ENCODE measurements at regions not wholly inside any gene's neighbourhood (a gene's known extent, or its start where the extent isn't known, plus 50 kb on each side); places are given as distances from the start of the nearest gene placed in this dataset.

DNA sequence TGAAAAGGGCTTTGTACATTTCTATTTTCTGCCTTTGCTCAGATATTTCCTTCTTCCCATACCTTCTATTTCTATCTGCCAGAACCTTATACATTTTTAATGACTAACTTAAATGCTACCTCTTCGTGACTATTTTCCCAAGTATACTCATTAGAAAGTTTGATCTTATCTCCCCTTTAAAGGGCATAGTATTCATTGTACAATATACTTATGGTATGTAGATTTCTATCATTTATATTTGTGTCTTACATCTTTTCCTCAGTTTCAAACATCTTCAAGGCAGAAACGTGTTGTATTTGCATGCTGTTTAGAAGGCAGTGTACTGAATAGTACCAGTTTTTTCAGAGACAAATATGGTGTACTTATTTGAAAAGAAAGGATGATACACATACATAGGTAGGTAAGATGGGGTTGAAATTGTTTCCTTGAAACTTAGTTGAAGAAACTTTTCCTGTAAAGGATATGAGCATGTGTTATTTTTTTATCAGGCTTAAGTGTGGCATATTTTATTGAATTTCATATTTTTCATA lies 518.1 kb upstream of the NUDT12 start:
- TF ChIP-seq TAF1 (IDR thresholded peaks at IDR 0.05; ENCODE audit: borderline replicate concordance, insufficient read depth, low read length) (no peak), POLR2AphosphoS5 (IDR thresholded peaks at IDR 0.05; ENCODE audit: low read depth, low read length) (no peak), SIN3A (IDR thresholded peaks at IDR 0.05; ENCODE audit: borderline replicate concordance, insufficient read depth, low read length) (no peak), FOXP2 (optimal IDR thresholded peaks at IDR 0.05; ENCODE audit: borderline replicate concordance, extremely low read depth, extremely low read length, insufficient read depth) (no peak)
- TF ChIP-seq, protein P1, sequence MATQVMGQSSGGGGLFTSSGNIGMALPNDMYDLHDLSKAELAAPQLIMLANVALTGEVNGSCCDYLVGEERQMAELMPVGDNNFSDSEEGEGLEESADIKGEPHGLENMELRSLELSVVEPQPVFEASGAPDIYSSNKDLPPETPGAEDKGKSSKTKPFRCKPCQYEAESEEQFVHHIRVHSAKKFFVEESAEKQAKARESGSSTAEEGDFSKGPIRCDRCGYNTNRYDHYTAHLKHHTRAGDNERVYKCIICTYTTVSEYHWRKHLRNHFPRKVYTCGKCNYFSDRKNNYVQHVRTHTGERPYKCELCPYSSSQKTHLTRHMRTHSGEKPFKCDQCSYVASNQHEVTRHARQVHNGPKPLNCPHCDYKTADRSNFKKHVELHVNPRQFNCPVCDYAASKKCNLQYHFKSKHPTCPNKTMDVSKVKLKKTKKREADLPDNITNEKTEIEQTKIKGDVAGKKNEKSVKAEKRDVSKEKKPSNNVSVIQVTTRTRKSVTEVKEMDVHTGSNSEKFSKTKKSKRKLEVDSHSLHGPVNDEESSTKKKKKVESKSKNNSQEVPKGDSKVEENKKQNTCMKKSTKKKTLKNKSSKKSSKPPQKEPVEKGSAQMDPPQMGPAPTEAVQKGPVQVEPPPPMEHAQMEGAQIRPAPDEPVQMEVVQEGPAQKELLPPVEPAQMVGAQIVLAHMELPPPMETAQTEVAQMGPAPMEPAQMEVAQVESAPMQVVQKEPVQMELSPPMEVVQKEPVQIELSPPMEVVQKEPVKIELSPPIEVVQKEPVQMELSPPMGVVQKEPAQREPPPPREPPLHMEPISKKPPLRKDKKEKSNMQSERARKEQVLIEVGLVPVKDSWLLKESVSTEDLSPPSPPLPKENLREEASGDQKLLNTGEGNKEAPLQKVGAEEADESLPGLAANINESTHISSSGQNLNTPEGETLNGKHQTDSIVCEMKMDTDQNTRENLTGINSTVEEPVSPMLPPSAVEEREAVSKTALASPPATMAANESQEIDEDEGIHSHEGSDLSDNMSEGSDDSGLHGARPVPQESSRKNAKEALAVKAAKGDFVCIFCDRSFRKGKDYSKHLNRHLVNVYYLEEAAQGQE (IDR thresholded peaks at IDR 0.05; ENCODE audit: insufficient read depth in 1 of 2, low read depth in 2 of 2, low read length in 2 of 2), result no peak

Data from PFSK-1 (cell line).